ENCODE measurements at regions not wholly inside any gene's neighbourhood (a gene's known extent, or its start where the extent isn't known, plus 50 kb on each side); places are given as distances from the start of the nearest gene placed in this dataset.

DNA sequence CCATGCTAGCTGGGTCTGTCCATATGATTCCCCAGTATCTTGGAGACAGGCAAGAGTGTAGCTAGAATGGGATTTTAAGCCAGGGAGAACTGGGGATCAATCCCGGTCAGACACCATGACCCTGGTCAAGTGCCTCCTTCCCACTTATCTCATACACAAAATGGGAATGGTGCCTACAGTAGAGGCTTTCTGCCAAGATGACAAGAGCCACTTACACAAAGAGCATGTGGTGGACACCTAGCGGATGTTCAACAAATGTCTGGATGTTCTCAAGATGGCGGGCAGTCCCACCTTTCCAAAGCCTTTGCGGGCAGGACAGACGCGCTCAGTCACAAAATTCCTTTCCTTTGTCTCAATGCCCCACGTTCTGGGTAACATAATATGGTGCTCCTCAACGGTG, 57.3 kb downstream of the MAF start:
- no peak for DNase-seq

DNA sequence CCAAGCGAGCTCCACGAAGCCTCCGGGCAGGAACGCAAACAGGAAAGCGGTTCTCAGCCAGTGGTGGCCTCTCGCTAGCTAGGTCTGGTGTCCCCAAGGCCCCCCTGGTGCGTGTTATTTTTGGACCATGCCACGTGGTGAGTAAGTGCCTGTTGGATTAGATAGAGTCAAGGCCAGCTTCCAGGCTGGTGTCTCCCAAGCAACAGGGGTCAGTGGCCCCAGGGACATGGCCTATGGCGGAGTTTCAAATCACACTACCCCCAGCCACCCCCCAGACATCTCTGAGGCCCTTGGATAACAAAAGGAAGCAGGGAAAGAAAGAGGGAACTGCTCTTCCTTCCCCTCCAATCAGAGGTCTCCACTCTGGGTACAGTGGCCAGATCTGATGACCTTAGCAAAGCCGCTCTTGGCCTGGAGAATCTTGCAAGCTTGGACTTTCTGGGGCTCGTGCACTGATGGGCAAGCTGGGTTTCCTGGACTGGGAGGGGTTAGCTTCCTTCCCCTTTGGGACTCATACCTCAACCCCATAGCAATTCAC, 58.2 kb downstream of the MAF start:
- no peak for DNase-seq

DNA sequence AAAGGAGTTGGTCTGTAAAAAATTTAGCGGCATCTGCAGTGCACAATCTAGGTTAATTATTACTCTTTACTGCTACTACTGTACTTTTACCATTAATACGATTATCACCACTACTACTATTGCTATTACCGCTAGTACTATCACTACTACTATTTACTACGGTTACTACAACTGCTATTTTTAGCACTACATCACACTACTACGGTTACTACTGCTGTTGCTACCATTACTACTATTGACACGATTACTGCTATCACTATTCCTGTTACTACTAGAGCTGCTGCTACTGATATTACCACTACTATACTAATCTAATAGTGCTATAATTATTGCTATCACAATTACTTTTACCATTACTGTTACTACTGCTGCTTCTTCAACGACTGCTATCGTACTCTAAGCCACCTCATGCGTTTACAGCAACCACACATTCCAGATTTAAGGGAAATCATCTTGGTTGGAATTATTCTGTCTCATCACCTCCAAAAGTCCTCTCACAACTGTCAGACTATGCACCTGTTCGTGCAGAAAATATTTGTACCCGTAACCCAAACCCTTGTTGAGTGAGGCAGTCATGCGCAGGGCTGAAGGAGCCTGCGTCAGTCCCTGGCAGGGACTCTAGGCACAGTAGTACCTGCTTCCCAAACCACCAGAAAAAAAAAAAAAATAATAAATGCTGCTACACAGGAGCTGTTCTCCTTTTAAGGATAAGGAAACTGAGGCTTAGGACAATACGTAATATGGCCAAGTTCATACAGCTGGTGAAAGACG, 59.5 kb downstream of the MAF start:
- DNase-seq = no peak

DNA sequence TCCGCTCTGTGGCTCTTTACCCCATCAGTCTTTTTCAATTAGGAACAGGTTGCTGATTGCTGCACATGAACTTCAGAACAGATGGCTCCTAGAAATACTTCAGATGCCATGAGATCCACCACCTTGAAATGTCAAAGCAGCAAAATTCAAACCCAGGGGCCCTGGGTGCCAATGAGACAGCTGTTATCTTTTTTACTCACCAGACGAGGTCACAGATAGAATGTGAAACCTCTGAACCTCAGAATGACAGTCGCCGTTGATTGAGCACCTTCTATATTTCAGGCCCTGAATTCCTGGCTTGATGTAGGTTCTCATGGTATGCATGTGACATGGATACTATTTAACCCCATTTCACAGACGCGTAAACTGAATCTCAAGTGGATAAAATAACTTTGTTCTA, 63.0 kb downstream of the MAF start:
- no peak for DNase-seq

DNA sequence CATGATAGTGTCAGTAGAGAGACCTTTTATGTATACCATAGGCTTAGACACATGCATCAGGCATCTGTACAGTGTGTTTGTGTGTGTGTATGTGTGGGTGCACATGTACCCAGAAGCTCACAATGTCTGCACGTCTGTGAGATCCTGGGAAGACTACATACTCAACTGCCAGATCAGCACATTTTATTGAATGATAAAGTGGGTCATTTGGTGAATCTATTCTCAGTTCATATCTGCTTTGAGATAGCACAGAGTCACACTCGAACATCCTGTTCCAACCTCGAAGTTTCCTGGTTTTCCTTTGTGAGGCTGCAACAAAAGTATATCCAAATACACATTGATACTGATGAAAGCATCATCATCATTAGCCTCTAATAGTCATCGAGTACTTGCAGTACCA, 63.6 kb downstream of the MAF start:
- DNase-seq = no peak

DNA sequence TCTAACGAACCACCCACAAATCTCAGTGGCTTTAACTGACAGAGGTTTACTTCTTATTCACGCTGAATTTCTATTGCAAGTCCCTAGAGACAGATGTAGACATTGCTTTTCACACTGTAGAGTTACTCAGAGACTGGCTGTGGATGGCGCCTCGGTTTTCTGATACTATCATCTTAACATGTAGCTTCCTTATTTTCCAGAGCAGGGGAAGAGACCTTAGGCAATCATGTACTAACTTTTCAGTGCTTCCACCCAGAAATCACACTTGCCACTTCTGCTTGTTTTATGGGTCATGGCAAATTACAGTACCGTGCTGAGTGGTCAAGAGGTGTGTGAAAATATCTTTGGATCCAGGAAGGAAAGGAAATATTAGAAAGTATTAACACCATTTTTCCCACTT, 65.4 kb downstream of the MAF start:
- DNase-seq = no peak

DNA sequence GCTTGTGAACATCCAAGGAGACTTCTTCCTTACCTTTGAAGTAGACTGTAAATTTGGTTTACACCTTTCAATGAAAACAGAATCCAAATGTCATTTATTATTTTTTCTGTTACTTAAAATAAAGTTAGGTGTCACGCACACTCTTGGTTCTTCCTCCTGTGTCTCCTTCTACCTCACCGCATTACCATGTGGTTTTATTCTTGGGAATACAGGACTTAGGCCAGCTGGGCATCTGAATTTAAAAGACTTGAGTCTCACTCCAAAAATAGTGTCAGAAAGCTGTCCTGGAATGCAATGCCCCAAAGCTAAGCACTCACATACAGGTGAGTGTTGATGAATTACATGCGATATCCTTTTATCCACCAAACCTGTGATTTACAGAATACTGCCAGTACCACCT, 66.4 kb downstream of the MAF start:
- DNase-seq = no peak

DNA sequence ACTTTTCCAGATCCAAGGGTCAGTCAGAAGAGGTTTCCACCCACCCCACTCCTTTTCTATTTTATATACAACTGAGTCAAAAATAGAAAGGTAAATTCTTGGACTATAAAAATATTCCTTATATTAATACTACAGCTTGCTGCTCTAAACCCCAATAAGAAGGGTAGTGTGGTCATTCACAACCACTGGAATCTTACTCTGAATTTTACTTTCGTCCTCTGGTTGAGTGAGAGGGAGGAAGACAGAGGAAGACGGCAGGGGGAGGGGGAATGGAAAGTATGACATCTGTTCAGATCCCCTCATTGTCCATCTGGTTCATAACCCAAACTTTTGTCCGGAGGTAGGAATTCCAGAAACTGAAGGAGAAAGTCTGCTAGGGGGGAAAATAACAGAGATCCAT, 67.2 kb downstream of the MAF start:
- DNase-seq = no peak

DNA sequence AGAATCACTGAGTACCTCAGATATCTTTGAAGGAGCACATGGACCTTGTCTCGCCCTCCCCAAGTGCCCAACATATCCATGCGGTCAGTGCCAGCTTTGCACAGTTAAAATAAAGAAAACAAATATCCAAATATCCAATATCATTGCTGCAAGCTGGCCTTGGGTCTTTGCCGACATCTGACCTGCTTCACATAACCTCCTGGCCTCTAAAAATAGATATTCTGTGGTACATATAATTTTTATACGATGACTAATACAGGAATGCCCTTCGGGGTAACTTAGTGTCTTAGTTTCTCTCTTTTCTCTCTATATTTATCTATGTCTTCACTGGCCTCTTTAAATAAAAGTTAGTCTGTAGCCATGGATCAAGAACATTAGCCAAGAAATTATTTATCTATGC, 67.8 kb downstream of the MAF start:
- no peak for DNase-seq

DNA sequence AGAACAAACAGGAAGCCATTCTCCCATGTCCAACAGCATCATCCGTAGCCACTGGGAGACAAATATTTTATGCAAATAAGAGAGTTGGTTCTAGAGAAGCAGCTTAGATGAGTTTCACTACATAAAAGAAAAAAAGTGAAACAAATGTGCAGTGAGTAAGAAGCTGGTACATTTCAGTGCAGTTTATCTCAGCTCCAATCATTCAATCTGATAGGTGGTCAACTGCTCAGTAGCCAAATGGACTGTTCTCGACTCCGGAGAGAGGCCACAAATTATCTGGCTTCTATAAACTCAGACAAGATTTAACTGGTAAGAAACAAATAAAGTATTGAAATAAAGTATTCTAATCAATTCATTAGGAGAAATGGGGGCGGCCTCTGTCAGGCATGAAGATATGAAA, 68.3 kb downstream of the MAF start:
- DNase-seq = no peak

DNA sequence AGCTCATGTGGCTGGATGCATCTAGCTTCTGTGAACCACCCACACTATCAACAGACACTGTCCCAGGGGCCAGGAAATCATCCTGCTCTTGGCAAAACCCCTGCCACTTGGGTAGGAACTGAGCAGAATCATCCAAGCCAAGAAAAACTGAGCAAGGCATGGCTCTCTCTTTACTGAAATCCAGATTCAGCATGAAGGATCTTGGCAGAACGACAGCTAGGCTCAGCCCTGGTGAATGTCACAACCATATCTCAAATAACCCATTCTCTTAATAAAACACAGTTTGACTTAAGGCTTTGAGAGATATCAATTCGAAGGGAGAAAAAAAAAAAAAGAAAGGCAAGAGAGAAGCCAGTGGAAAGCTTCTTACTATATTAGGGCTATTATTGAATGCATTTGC, 72.2 kb downstream of the MAF start:
- no peak for DNase-seq

DNA sequence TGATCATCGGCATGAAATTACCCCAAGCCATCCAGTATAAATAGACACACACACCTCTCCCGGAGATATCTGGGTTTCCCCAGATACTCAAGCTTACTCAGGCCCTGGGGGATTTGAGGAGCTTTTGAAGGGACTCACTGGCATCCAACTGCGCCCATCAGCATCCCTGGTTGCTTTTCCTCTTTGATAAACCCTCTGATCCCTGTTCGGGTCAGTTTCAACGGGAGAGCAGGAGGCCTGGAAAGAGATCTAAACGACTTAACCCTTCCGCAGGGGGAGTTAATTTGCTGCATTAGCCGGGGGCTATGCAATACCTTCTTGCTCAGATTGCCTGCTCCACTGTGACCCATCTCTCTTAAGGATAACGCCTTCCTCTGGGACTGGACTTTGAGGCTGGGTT, 76.6 kb downstream of the MAF start:
- DNase-seq = no peak

DNA sequence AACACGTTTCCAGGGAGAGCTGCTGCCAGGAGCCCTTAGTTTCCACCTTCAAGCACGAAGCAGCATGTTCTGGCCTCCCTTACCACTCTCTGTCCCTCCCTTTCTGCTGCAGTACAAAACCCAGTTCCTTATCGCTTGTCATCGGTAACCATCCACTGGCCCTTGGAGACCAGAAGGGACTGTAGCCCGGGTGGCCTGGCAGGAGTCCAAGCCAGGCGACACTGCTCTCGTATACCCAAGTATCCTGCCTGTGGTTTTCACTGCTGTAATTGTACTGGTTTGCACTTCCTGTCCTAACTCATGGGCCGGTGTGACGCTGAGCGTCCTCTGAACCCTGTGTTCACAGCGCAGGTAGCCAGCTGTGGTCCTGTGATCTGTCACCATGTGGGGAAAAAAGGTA, 81.1 kb downstream of the MAF start:
- peak in 1 of 2 experiments; percentile 7 for DNase-seq

DNA sequence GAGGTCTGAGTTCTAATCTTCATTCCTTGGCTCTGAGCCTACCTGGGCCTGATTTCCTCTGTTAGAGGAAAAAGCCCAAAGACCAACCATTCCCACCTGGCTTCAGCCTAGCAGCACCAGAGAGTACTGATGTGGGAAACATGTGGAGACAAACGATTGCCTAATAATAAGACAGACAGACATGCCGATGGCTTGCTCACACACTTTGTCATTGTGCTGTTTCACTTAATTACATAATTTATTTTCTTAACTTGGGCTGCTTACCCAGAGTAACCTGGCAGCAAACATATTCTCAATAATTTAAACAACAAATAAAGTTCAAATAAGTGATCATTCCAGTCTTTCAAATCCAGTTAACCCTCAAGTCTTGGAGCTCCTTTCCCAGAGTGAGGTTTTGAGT, 83.4 kb downstream of the MAF start:
- no peak for DNase-seq

DNA sequence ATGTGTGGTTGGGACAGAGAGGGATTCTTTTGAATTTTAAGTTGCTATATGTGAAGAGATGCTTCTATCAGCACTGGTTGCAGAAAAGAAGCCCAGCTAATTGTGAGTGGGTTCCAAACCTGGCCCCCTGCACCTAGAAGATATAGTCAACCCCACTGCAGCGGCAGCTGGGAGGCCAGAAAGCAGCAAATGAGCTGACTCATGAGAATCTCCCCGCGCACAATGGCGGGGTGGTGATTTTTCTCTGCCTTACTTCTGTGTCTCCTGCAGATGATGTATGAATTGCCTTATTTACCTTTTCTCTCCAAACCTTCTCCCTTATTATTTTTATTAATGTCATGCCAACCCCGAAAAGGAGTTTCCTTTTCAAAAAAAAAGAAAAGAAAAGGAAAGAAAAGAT, 89.7 kb downstream of the MAF start:
- DNase-seq = no peak

DNA sequence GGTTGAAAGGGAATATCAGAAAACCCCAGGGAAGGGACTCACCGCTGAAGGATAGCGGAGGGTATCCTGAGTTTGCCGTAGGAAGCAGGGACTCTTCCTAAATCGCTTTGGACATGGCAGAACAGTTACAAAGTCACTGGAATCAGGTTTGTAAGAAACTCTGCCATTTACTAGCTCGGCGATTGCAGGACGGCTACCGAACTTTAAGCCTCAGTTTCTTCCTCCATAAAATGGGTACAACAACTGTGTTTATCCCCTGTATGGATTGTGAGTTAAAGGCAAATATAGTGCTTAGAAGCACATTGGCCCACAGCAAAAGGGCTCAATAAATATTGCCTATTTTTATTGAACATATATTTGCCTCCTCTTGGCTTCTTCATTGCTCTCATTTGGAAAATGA, 90.6 kb downstream of the MAF start:
- no peak for DNase-seq

DNA sequence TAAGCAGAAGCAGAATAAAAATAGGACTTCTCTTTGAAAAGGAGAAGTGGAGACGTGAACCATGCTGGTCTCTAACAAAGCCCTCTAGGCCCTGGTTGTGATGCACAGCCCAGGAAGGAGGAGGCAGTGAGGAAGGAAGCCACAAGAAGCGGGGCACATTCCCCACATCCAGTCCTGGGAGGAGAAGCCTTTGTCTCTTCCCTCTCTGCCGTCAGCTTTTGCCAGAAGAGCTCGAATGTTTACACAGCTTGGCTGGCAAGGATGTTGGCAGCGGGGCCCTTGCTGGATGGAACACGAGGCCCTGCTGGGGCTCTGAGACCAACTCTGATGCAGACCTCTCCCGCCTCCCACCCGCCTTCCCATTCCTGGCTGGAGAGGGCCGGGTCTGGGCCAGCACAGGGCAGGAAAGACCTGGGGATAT, 91.3 kb downstream of the MAF start:
- no peak for DNase-seq

DNA sequence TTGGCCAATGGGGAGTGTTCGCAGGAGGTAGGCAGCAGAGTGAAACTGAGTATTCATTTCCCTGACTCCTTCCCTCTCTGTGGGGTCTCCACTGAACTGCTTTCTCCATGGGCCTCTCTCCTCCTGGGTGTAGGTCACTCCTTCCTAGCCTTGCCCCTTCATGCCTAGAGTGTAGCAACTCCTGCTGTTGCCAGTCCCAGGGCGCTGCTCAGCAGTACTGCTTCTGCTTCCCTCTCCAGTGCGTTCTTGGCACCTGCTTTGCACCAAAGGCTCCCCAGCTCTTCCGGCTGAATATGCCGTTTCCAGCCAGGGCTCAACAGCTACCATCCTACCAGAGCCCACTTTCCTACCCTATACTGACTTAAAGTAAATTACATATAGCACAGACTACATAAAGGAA, 92.2 kb downstream of the MAF start:
- DNase-seq = no peak

DNA sequence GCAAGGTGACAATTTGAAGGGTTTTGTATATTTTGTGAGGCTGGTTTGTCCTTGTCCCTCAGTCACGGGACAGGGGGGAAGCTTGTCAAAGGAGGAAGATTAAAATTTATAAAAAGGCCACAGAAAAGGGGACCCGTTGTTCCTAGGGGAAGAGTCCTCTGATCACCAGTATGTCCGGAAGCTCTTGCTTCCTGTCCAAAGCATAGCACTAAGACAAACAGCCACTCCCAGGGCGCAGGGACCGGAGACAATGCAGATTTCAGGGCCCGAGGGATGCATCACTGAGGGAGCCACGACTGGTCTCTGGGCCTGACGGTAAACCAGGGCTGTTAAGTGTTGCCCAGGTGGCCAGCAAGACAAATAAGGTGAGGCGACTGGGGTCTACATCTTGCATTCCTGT, 95.2 kb downstream of the MAF start:
- DNase-seq = no peak

DNA sequence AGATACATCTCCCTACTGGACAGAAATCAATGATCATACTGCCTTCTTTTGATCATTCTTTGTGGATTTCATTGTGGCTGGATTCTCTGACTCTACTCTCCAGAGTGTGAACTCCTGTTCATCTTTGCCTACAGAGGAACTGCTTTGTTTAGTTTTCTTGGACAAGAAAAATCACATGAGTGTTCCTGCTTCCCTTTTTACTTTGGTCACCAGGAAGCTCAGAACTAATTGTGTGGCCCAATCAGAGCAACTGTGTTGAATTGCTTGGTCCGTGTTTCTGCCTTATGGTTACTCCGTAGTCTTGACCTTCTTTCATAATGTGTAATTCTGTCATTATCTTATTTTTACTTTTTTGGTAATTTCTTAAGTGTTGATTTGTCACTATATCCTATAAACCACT, 97.0 kb downstream of the MAF start:
- DNase-seq = no peak

DNA sequence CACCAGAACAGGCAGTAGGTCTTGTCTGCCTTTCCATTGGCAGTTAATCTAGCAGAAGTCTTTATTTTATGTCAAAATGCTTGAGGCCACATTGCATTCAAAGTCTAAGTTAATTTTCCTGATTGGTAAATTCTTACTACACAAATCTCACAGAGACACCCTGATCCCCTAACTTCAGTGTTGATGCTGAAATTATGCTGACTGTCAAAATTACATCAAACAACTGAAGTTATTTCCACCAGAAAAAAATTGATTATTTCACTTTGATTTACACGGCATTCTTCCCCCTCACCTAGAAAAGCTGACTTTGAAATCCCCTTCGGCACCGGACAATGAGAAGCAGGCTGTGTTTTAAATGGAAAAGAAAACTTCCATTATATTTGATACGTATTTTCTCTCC, 99.1 kb downstream of the MAF start:
- DNase-seq = no peak

DNA sequence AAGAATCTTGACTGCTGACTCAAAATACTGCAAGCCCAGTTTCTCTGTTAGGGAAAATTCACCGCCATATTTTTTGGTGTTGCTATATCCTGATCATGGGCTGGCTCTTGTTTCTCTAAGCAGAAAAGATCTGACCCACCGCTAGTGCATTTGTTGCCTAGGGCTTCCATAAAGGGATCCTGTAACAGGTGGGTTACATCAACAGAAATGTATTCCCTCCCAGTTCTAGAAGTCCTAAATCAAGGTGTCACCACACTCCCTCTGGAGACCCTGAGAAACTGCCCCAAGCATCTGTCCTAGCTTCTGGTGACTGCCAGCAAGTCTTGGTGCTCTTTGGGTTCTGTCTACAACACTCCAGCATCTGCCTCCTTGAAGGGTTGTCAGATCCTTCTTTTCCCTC, 99.7 kb downstream of the MAF start:
- DNase-seq = no peak

DNA sequence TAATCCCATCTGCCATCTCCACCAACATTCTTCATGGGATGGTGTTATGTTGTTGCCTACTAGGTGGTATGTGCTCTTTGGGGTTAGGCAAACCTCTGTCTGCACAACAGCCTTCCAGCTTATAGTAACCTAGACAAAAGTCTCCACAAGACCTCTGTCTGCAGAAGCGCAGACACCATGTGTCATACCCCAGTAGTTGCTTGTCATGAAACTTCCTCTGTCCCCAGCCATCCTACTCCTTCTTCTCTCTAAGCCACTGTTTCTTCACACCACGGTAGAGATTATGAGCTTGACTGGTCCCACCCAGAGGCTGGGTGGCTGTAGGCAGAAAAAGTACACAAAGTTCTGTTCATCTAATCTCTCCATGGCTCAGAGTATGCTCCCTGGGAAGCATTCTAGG, 100.3 kb downstream of the MAF start:
- DNase-seq = no peak

DNA sequence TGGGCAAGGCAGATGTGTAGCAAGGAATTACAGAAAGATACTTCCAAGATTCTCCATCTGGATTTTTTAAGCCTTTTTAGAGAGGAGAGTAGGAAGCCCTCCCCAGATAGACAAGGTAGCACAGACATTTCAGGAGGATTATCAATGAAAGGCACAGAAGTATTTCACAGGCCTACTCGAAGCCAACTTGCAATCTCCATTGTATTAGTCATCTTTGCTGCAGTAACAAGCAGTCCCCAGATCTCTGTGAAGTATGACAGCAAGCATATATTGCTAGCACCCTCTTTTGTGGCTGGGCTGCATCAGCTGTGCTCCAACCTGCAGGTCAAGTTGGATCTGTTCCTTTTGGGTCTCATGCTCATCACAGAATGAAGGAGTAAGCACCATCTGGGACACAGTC, 101.6 kb downstream of the MAF start:
- no peak for DNase-seq

DNA sequence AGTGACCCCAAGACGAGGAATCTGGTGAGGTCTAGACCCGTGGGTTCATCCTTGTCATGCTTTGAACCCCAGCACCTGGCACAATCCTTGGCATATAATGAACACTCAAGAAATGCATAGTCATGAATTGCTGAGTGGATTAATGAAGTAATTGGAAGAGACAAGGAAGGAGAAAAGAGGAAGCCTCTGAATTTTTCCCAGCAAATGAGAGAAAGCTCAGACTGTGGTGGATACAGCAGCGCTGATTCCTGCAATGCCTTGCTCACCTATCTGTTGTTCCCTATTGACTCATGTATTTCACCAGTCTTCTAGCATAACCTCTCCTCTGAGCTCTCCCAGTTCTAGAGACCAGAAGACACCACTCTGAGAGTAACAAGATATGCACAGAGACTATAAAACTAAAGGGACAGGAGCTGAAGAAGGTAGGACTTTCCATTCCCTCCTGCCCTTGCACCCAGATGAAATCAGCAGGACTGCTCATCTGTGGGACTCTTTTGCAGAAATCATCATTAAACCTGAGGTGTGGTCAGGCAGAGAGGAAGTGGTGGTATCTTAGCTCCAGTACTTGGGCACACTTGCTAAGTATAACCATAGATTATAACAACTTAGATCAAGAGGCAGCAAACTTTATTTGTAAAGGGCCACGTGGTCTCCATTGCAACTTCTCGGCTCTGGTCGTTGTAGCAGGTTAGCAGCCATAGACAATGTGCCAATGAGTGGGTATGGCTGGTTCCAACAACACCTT, 102.8 kb downstream of the MAF start:
- DNase-seq = no peak

All from activated CD4-positive, alpha-beta T cell treated with anti-CD3 and anti-CD28 coated beads, Interleukin-2, amount 50 U/mL, for 48 hours (primary cell).